ENCODE measurements at regions not wholly inside any gene's neighbourhood (a gene's known extent, or its start where the extent isn't known, plus 50 kb on each side); places are given as distances from the start of the nearest gene placed in this dataset.

DNA sequence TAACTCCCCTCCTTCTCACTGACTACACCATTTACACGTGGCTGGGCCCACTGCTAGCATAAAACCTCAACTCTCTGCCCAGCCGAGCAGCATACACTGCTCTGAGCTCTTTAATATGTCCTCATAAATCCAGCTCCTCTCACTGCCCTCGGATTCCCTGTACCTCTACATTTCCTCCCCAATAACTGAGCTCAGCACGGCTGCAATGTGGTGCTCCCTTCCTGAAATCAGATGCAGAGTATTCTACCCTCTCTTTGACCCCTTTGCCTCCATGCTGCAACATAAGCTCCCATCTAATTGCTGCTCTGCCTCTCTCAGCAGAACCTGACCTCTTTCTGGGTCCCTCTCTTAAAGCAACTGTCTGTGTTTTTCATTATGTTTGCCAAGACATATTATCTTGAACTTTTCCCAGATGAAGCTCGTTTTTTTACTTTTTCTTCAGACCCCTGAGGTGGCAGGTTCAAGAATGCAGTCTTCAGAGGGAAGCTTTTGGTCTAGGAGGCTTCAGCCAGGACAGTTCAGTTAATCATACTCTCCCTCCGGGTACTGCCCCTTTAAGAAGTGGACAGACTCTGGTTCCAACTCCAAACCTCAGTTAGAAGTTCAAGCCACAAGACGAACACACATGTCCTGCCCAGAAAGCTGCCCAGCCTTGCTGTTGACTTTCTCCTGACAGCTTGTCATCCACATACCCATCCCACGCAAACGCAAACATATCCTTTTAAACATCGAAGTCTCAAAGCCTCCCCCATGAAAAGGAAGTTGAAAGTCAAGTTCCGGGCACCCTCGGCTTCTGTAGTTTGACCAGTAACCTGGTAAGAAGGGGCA, 81.1 kb upstream of the NEO1 start:
- Histone ChIP-seq H3K36me3 (ENCODE audit: control insufficient read depth in 1 of 2, insufficient read depth in 2 of 2, low read length in 1 of 2) (no peaks in the 10 kb centered on the region), H3K27ac (ENCODE audit: low read depth in 1 of 2, low read length in 2 of 2) (peak overlapping the region; percentile 70 to 80), H3K4me3 (ENCODE audit: low read length in 2 of 2) (peak overlapping the region; percentile 2 to 66), H3K27me3 (ENCODE audit: control insufficient read depth in 1 of 2, insufficient read depth in 2 of 2, low read length in 1 of 2) (no peaks in the 10 kb centered on the region), H3K9me3 (ENCODE audit: control insufficient read depth, low read length) (no peaks in the 10 kb centered on the region), H3K4me1 (ENCODE audit: control insufficient read depth in 1 of 2, insufficient read depth in 2 of 2, low read length in 2 of 2) (peaks cover 0 to 6% of the 10 kb centered on the region in 2 donors)
- intact Hi-C loops (cut with DNase I): no loop called here
- DNase-seq (no peak), ATAC-seq (ENCODE audit: low FRiP score) (peak; percentile 57)
- 7 to 9% methylated on average over 12 of the region's 12 CpGs for whole genome bisulfite sequencing, 2 donors

DNA sequence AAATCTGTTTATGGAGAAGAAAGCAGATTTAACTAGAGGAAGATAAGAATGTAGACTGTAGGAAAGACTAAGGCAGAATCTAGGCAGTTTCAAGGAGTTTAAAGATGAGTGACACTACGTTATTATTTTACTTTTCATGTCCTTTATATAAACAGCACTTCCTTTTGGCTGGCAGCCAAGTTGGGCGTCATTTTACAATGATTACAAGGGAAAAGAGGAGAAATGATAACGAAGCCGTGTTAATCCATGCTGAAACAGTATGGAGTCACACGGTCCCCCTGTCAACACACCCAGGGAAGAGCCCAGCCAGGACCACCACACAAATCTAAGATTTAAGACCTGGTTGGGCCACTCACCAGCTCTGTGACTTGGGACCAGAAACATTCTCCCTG, 83.7 kb upstream of the NEO1 start:
- Histone ChIP-seq H3K9me3 (ENCODE audit: control insufficient read depth, low read length) (no peaks in the 10 kb centered on the region), H3K4me1 (ENCODE audit: control insufficient read depth in 1 of 2, insufficient read depth in 2 of 2, low read length in 2 of 2) (peaks cover 0 to 6% of the 10 kb centered on the region in 2 donors), H3K27me3 (ENCODE audit: control insufficient read depth in 1 of 2, insufficient read depth in 2 of 2, low read length in 1 of 2) (no peaks in the 10 kb centered on the region), H3K27ac (ENCODE audit: low read depth in 1 of 2, low read length in 2 of 2) (no peak overlapping the region), H3K4me3 (ENCODE audit: low read length in 2 of 2) (no peak overlapping the region), H3K36me3 (ENCODE audit: control insufficient read depth in 1 of 2, insufficient read depth in 2 of 2, low read length in 1 of 2) (no peaks in the 10 kb centered on the region)
- ATAC-seq (ENCODE audit: low FRiP score) (no peak), DNase-seq (no peak)
- intact Hi-C loops (cut with DNase I): no loop called here
- WGBS, 2 donors: 63 to 66% methylated on average over 5 of the region's 5 CpGs

DNA sequence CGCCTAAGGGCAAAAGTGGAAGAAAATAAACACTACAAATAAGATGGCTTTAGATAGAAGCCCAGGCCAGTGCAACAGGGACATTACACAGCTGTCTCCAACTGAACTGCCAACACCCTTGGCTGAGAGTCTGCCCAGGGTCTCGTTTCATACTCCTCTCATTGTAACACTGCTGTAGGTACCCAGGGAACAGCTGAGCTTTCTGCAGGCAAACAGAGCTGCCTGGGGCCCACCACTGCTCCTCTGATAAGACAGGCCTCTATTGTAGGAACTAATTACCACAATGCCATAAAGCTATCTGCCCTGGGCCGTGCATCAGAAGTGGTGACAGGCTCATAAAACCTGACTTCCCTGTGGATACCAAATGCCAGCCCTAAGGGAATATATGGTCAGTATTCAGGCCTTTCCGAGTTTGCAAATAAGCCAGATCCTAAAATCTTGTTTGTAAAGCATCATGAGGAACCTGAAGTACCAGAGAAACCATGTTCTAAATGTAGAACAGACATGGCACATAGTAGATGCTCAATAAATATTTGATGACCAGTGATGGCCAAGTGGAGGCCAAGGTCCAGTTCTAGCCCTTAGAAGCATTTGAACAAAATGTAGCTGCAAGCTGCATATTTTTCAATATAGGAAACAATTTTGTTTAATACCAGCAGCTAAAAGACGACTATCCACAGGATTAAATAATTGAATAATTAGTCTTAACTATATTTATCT, 84.3 kb upstream of the NEO1 start:
- intact Hi-C loops (cut with DNase I): no loop called here

DNA sequence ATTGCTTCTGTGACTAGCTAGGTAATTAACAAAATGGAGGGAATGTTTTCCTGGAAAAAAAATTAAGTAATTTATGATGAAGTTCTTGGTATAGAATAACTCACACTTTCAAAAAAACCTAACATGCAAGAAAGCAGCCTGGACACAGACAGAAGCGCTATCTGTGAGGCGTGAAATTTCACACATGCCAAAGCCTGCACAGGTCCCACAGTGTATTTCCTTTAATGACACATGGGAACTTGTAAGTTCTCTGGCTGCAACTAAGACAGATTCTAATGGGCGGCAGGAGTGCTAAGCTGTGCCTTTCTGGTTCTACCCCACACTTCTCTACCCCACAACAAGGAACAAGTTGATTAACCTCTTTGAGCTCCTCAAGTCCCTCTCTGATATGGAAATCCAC, 84.9 kb upstream of the NEO1 start:
- peaks cover 0 to 6% of the 10 kb centered on the region in 2 donors for H3K4me1 ChIP-seq (ENCODE audit: control insufficient read depth in 1 of 2, insufficient read depth in 2 of 2, low read length in 2 of 2)
- no peak overlapping the region for H3K4me3 ChIP-seq (ENCODE audit: low read length in 2 of 2)
- 65 to 67% methylated on average over 3 of the region's 3 CpGs for WGBS, 2 donors
- no peak overlapping the region for H3K27ac ChIP-seq (ENCODE audit: low read depth in 1 of 2, low read length in 2 of 2)
- intact Hi-C loops (cut with DNase I): no loop called here
- no peaks in the 10 kb centered on the region for H3K9me3 ChIP-seq (ENCODE audit: control insufficient read depth, low read length)
- DNase-seq (no peak), ATAC-seq (ENCODE audit: low FRiP score) (no peak)
- H3K36me3 ChIP-seq (ENCODE audit: control insufficient read depth in 1 of 2, insufficient read depth in 2 of 2, low read length in 1 of 2): no peaks in the 10 kb centered on the region
- H3K27me3 ChIP-seq (ENCODE audit: control insufficient read depth in 1 of 2, insufficient read depth in 2 of 2, low read length in 1 of 2): no peaks in the 10 kb centered on the region

More for the DNA sequence above, 84.3 kb upstream of the NEO1 start:
- peaks cover 0 to 6% of the 10 kb centered on the region in 2 donors for H3K4me1 ChIP-seq (ENCODE audit: control insufficient read depth in 1 of 2, insufficient read depth in 2 of 2, low read length in 2 of 2)
- H3K27me3 ChIP-seq (ENCODE audit: control insufficient read depth in 1 of 2, insufficient read depth in 2 of 2, low read length in 1 of 2): no peaks in the 10 kb centered on the region
- H3K9me3 ChIP-seq (ENCODE audit: control insufficient read depth, low read length): no peaks in the 10 kb centered on the region
- no peak overlapping the region for H3K27ac ChIP-seq (ENCODE audit: low read depth in 1 of 2, low read length in 2 of 2)
- no peak for DNase-seq
- no peak for ATAC-seq (ENCODE audit: low FRiP score)
- H3K4me3 ChIP-seq (ENCODE audit: low read length in 2 of 2): no peak overlapping the region
- no peaks in the 10 kb centered on the region for H3K36me3 ChIP-seq (ENCODE audit: control insufficient read depth in 1 of 2, insufficient read depth in 2 of 2, low read length in 1 of 2)
- 87 to 90% methylated on average over 5 of the region's 5 CpGs for WGBS, 2 donors

DNA sequence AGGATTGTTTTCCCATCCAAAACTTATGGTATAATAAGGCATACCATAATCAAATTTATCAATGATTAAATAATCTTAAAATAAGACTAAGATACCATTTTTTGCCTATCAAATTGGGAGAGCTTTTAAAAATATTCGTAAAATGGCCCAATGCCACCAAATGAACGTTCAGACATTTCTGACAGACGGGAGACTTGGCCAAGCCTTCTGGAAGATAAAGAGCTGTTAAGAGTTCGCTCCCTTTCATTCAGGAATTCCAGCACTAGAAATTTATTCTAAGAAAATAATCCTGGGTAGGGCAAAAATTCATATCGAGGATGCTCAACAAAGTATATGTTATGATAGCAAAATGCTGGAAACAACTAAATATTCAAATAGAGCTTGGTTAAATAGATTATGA, 85.6 kb upstream of the NEO1 start:
- no peak for ATAC-seq (ENCODE audit: low FRiP score)
- no peaks in the 10 kb centered on the region for H3K9me3 ChIP-seq (ENCODE audit: control insufficient read depth, low read length)
- WGBS, 2 donors: 7 to 14% methylated on average over 5 of the region's 5 CpGs
- peaks cover 0 to 2% of the 10 kb centered on the region in 2 donors for H3K4me1 ChIP-seq (ENCODE audit: control insufficient read depth in 1 of 2, insufficient read depth in 2 of 2, low read length in 2 of 2)
- intact Hi-C loops (cut with DNase I): no loop called here
- DNase-seq: no peak
- no peaks in the 10 kb centered on the region for H3K36me3 ChIP-seq (ENCODE audit: control insufficient read depth in 1 of 2, insufficient read depth in 2 of 2, low read length in 1 of 2)
- H3K27me3 ChIP-seq (ENCODE audit: control insufficient read depth in 1 of 2, insufficient read depth in 2 of 2, low read length in 1 of 2): no peaks in the 10 kb centered on the region
- no peak overlapping the region for H3K27ac ChIP-seq (ENCODE audit: low read depth in 1 of 2, low read length in 2 of 2)
- H3K4me3 ChIP-seq (ENCODE audit: low read length in 2 of 2): no peak overlapping the region

DNA sequence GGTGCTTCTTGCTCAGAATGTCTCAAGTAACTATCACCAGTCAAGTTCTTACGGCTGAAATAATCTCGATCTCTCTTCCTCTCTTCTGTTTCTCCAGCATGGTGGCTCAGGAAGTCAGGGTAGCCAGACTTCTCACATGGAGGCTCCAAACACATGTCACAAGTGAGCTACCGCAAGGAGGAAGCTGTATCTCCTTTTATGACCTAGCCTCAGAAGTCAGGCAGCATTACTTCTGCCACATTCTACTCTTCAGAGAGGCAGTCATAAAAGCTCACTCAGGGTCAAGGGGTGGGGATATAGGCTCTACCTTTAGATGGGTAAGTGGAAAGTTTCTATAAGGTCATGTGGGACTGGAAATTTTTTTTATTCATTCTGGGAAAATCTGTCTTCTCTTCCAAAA, 86.6 kb upstream of the NEO1 start:
- ATAC-seq (ENCODE audit: low FRiP score): no peak
- Histone ChIP-seq H3K27me3 (ENCODE audit: control insufficient read depth in 1 of 2, insufficient read depth in 2 of 2, low read length in 1 of 2) (no peaks in the 10 kb centered on the region), H3K36me3 (ENCODE audit: control insufficient read depth in 1 of 2, insufficient read depth in 2 of 2, low read length in 1 of 2) (no peaks in the 10 kb centered on the region), H3K27ac (ENCODE audit: low read depth in 1 of 2, low read length in 2 of 2) (no peak overlapping the region), H3K4me1 (ENCODE audit: control insufficient read depth in 1 of 2, insufficient read depth in 2 of 2, low read length in 2 of 2) (no peaks in the 10 kb centered on the region), H3K9me3 (ENCODE audit: control insufficient read depth, low read length) (no peaks in the 10 kb centered on the region), H3K4me3 (ENCODE audit: low read length in 2 of 2) (no peak overlapping the region)
- 96 to 98% methylated on average over 3 of the region's 3 CpGs for WGBS, 2 donors
- intact Hi-C loops (cut with DNase I): no loop called here
- no peak for DNase-seq

DNA sequence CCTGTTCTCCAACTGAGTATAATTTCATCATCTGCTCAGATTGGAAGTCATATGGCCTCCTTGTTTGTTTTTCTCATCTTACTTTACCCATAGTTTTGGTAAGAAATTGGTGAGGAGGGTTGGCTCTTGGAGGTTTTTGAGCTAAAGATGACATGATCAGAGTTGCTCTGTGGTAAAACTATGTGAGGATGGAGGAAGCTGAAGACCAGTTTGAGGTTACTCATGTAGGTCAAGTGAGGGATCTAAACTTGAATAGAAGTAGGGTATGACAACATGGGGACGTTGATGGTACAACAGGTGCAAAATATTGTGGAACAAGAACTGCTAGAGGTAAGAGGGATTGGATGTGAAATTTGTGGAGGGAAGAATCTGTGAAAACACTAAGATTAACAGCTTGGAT, 87.7 kb upstream of the NEO1 start:
- H3K36me3 ChIP-seq (ENCODE audit: control insufficient read depth in 1 of 2, insufficient read depth in 2 of 2, low read length in 1 of 2): no peaks in the 10 kb centered on the region
- intact Hi-C loops (cut with DNase I): no loop called here
- H3K4me3 ChIP-seq (ENCODE audit: low read length in 2 of 2): no peak overlapping the region
- H3K4me1 ChIP-seq (ENCODE audit: control insufficient read depth in 1 of 2, insufficient read depth in 2 of 2, low read length in 2 of 2): no peaks in the 10 kb centered on the region
- no peaks in the 10 kb centered on the region for H3K9me3 ChIP-seq (ENCODE audit: control insufficient read depth, low read length)
- ATAC-seq (ENCODE audit: low FRiP score): no peak
- H3K27me3 ChIP-seq (ENCODE audit: control insufficient read depth in 1 of 2, insufficient read depth in 2 of 2, low read length in 1 of 2): no peaks in the 10 kb centered on the region
- 92 to 94% methylated on average over 1 of the region's 1 CpG for WGBS, 2 donors
- DNase-seq: no peak
- H3K27ac ChIP-seq (ENCODE audit: low read depth in 1 of 2, low read length in 2 of 2): no peak overlapping the region

DNA sequence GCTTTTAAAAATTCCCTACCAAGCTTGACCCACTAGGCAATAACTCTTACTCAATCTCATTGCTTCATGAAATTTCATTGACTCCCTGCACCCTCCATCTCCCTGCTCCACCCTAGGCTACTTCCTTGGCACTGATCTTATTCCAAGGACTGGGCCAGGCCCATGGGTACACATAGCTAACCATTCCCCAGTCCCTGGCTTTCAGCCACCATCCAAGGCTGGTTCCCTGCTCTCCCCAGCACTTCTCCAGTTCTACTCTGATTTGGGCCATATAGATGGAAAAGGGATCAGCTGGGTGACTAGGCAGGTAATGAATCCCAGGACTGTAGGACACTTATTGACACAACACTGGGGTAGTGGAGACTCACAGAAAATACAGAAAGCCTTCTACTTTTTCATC, 88.1 kb upstream of the NEO1 start:
- ATAC-seq (ENCODE audit: low FRiP score): no peak
- intact Hi-C loops (cut with DNase I): no loop called here
- H3K27me3 ChIP-seq (ENCODE audit: control insufficient read depth in 1 of 2, insufficient read depth in 2 of 2, low read length in 1 of 2): no peaks in the 10 kb centered on the region

More for the DNA sequence above, 88.1 kb upstream of the NEO1 start:
- H3K9me3 ChIP-seq (ENCODE audit: control insufficient read depth, low read length): no peaks in the 10 kb centered on the region
- no peaks in the 10 kb centered on the region for H3K4me1 ChIP-seq (ENCODE audit: control insufficient read depth in 1 of 2, insufficient read depth in 2 of 2, low read length in 2 of 2)
- H3K4me3 ChIP-seq (ENCODE audit: low read length in 2 of 2): no peak overlapping the region
- H3K36me3 ChIP-seq (ENCODE audit: control insufficient read depth in 1 of 2, insufficient read depth in 2 of 2, low read length in 1 of 2): no peaks in the 10 kb centered on the region
- H3K27ac ChIP-seq (ENCODE audit: low read depth in 1 of 2, low read length in 2 of 2): no peak overlapping the region
- DNase-seq: no peak

All from aorta (tissue), 5 donors.